HG03432 (cell line): ENCODE measurements at regions not wholly inside any gene's neighbourhood (a gene's known extent, or its start where the extent isn't known, plus 50 kb on each side); places are given as distances from the start of the nearest gene placed in this dataset.
"Not testable (repeated sequence)": the region's sequence is repeated elsewhere in the genome, so short reads cannot be mapped to it uniquely, and the experiment has no call there.

Source experiments
- ATAC-seq: cut with Tn5 transposase; IDR thresholded peaks from one replicate; pipeline ENCODE4 v1.9.1; 2021; ENCODE audit warnings: mild to moderate bottlenecking, moderate library complexity; ENCODE audit not compliant: unreplicated experiment

GRCh38 chr1:70553567-70553956 is 142.5 kb downstream of the CTH start:
- ATAC-seq, result no peak

GRCh38 chr1:70554341-70554740 is 143.3 kb downstream of the CTH start:
- ATAC-seq, result no peak

- no peak for ATAC-seq
Observed at GRCh38 chr1:70556541-70556940, 145.5 kb downstream of the CTH start.

GRCh38 chr1:70567167-70567566 is 156.1 kb downstream of the CTH start:
- ATAC-seq, result no peak

GRCh38 chr1:70571191-70571590 is 160.1 kb downstream of the CTH start:
- no peak for ATAC-seq

GRCh38 chr1:70573317-70573843 is 162.3 kb downstream of the CTH start:
- no peak for ATAC-seq

GRCh38 chr1:70581661-70582060 is 170.6 kb downstream of the CTH start:
- no peak for ATAC-seq

GRCh38 chr1:70583522-70583921 is 172.5 kb downstream of the CTH start:
- peak; percentile 93 for ATAC-seq

- ATAC-seq, result no peak
Observed at GRCh38 chr1:70586046-70586445, 175.0 kb downstream of the CTH start.

GRCh38 chr1:70587872-70588366 is 176.9 kb downstream of the CTH start:
- ATAC-seq, result no peak

- not testable (repeated sequence) for ATAC-seq
Observed at GRCh38 chr1:70593551-70593950, 182.5 kb downstream of the CTH start.

- ATAC-seq, result no peak
Observed at GRCh38 chr1:70608815-70609214, 197.7 kb downstream of the CTH start.

- not testable (repeated sequence) for ATAC-seq
Observed at GRCh38 chr1:70610164-70610563, 199.1 kb downstream of the CTH start.

GRCh38 chr1:70616946-70617345 is 205.9 kb downstream of the CTH start:
- no peak for ATAC-seq

GRCh38 chr1:70617728-70618127 is 206.7 kb downstream of the CTH start:
- ATAC-seq, result no peak

GRCh38 chr1:70627910-70628309 is 216.8 kb downstream of the CTH start:
- no peak for ATAC-seq

- ATAC-seq, result no peak
Observed at GRCh38 chr1:70628973-70629372, 217.9 kb downstream of the CTH start.

GRCh38 chr1:70633004-70633403 is 221.9 kb downstream of the CTH start:
- no peak for ATAC-seq

GRCh38 chr1:70635868-70636267 is 224.8 kb downstream of the CTH start:
- no peak for ATAC-seq

- ATAC-seq, result no peak
Observed at GRCh38 chr1:70641868-70642267, 230.8 kb downstream of the CTH start.

GRCh38 chr1:70656361-70656760 is 245.3 kb downstream of the CTH start:
- no peak for ATAC-seq

GRCh38 chr1:70659891-70660290 is 248.8 kb downstream of the CTH start:
- no peak for ATAC-seq

GRCh38 chr1:70666381-70667140 is 255.5 kb downstream of the CTH start:
- ATAC-seq, result no peak
